ENCODE measurements at regions not wholly inside any gene's neighbourhood (a gene's known extent, or its start where the extent isn't known, plus 50 kb on each side); places are given as distances from the start of the nearest gene placed in this dataset.

DNA sequence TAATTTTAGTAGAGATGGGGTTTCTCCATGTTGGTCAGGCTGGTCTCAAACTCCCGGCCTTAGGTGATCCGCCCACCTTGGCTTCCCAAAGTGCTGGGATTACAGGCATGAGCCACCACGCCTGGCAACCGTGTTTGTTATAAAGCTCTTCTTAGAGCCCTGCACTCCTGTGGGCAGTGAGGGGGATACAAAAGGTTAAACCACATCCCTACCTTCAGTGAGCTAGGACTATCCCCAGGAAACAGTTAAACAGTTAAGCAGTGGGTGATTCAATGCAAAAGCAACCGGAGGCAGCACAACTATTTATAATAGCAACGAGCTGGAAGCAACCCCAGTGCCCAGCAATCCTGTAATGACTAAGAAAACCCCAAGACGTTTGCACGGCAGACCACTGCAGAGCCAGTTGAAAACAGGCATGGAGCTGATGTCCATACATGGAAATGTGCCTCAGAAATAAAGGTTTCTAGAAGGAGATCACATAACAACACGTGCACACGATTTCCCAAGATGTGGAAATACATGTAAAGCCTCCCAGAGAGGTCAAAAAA, 107.2 kb upstream of the LYZL2 start:
- H3K79me1 ChIP-seq (ENCODE audit: low read depth, low read length) = no peaks in the 10 kb centered on the region
- ChIA-PET CTCF (ENCODE audit: partially characterized antibody) (interaction anchor here (0.6 to 2.6 kb wide), 4 partner anchors 8 to 1317 kb away, joined by 3 to 10 read pairs (median 4); no protein-coding TSS in a partner anchor), POLR2A (ENCODE audit: partially characterized antibody) (no interaction called here)
- no peak overlapping the region for H3K4me2 ChIP-seq (ENCODE audit: insufficient read depth in 1 of 2, low read depth in 2 of 2, low read length in 2 of 2)
- H2AK5ac ChIP-seq (ENCODE audit: low read depth, low read length) = no peak overlapping the region
- WGBS, 2 experiments (ENCODE audit: extremely low coverage in 1 of 2, insufficient coverage in 1 of 2, insufficient read length in 1 of 2, insufficient replicate concordance in 2 of 2, low coverage in 1 of 2, low lambda C conversion rate in 2 of 2, missing lambda C conversion rate in 1 of 2) = 74% methylated on average over 10 of the region's 10 CpGs; no CpG with 5 or more reads in 1 of the 2 experiments
- H3K4ac ChIP-seq (replicated peaks; ENCODE audit: insufficient read length, low read depth, low read length) = no peak overlapping the region
- peaks cover 0 to 1% of the 10 kb centered on the region in 2 experiments for H4K20me1 ChIP-seq (replicated peaks in 1 of 2; ENCODE audit: control insufficient read depth in 1 of 2, insufficient read depth in 2 of 2, low read length in 2 of 2)
- H3K9ac ChIP-seq (replicated peaks in 1 of 4; ENCODE audit: extremely low read depth in 1 of 4, low read depth in 3 of 4, low read length in 3 of 4) = no peak overlapping the region
- H2BK120ac ChIP-seq (replicated peaks; ENCODE audit: low read depth, low read length) = no peak overlapping the region
- H2BK5ac ChIP-seq (ENCODE audit: low read depth, low read length) = no peak overlapping the region
- no peaks in the 10 kb centered on the region for H3K4me1 ChIP-seq (replicated peaks in 1 of 4; ENCODE audit: control insufficient read depth in 3 of 4, insufficient read depth in 4 of 4, low read length in 3 of 4)
- no peak overlapping the region for H4K91ac ChIP-seq (replicated peaks; ENCODE audit: insufficient read length, low read length)
- no peak overlapping the region for H4K5ac ChIP-seq (ENCODE audit: insufficient read length, low read depth, low read length)
- no peaks in the 10 kb centered on the region for H3K79me2 ChIP-seq (ENCODE audit: control insufficient read depth in 1 of 2, insufficient read depth in 2 of 2, low read length in 2 of 2)
- H2BK12ac ChIP-seq (ENCODE audit: low read depth, low read length) = no peak overlapping the region
- no peak overlapping the region for H2AFZ ChIP-seq (ENCODE audit: low read length)
- H2BK20ac ChIP-seq (ENCODE audit: low read length) = no peak overlapping the region
- H3K14ac ChIP-seq (ENCODE audit: insufficient read length) = no peak overlapping the region
- H3K23me2 ChIP-seq (ENCODE audit: low read depth, low read length) = no peaks in the 10 kb centered on the region
- H2BK15ac ChIP-seq (ENCODE audit: low read length) = no peak overlapping the region
- H3K4me3 ChIP-seq (ENCODE audit: extremely low read depth in 1 of 4, insufficient read depth in 2 of 4, low read depth in 3 of 4, low read length in 4 of 4) = no peak overlapping the region
- H3K56ac ChIP-seq (replicated peaks; ENCODE audit: insufficient read length, low read depth, low read length) = no peak overlapping the region
- no peaks in the 10 kb centered on the region for H3K36me3 ChIP-seq (ENCODE audit: control insufficient read depth in 2 of 4, insufficient read depth in 4 of 4, low read length in 3 of 4)
- H3K23ac ChIP-seq (ENCODE audit: insufficient read length) = no peak overlapping the region
- no peaks in the 10 kb centered on the region; a peak in 1 of 4 replicates for H3K9me3 ChIP-seq (ENCODE audit: insufficient read depth in 2 of 2, low read depth in 1 of 2, low read length in 1 of 2)
- no peak for DNase-seq (ENCODE audit: low read depth in 1 of 2, low spot score in 2 of 2)
- no peak overlapping the region for H3K18ac ChIP-seq (ENCODE audit: extremely low read depth, low read length)
- FAIRE-seq = no peak
- H3K27me3 ChIP-seq (replicated peaks in 1 of 4; ENCODE audit: control insufficient read depth in 3 of 4, extremely low read depth in 1 of 4, insufficient read depth in 3 of 4, low read length in 3 of 4) = no peaks in the 10 kb centered on the region
- H3K27ac ChIP-seq (ENCODE audit: low read depth, low read length) = no peak overlapping the region
- no peak overlapping the region for H4K8ac ChIP-seq (ENCODE audit: extremely low read depth, insufficient read depth, low read length)
- TF ChIP-seq PHF8 (conservative IDR thresholded peaks at IDR 0.05; ENCODE audit: low read depth, low read length) = no peak
- no peak for TF ChIP-seq POU5F1 (IDR thresholded peaks at IDR 0.05; ENCODE audit: low read depth, low read length)
- TF ChIP-seq CHD1 (IDR thresholded peaks at IDR 0.05; ENCODE audit: low read depth, low read length) = no peak
- TF ChIP-seq RFX5 (IDR thresholded peaks at IDR 0.05; ENCODE audit: borderline replicate concordance, low read depth, low read length) = no peak
- TF ChIP-seq JUND (IDR thresholded peaks at IDR 0.05; ENCODE audit: low read length) = no peak
- TF ChIP-seq EP300 (IDR thresholded peaks at IDR 0.05; ENCODE audit: borderline replicate concordance in 1 of 2, low read depth in 2 of 2, low read length in 2 of 2) = no peak
- TF ChIP-seq GTF2F1 (IDR thresholded peaks at IDR 0.05; ENCODE audit: borderline replicate concordance, low read depth, low read length) = no peak
- TF ChIP-seq FOSL1 (IDR thresholded peaks at IDR 0.05; ENCODE audit: insufficient read depth, low read depth, low read length) = no peak
- TF ChIP-seq, protein P1, sequence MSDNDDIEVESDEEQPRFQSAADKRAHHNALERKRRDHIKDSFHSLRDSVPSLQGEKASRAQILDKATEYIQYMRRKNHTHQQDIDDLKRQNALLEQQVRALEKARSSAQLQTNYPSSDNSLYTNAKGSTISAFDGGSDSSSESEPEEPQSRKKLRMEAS (IDR thresholded peaks at IDR 0.05) = no peak
- no peak for TF ChIP-seq KDM5A (IDR thresholded peaks at IDR 0.05; ENCODE audit: low read length)
- TF ChIP-seq SAP30 (IDR thresholded peaks at IDR 0.05; ENCODE audit: insufficient read depth, insufficient replicate concordance, low read length) = no peak
- no peak for TF ChIP-seq E2F6 (IDR thresholded peaks at IDR 0.05)
- no peak for TF ChIP-seq ZNF274 (IDR thresholded peaks at IDR 0.05; ENCODE audit: borderline replicate concordance, extremely low read depth, low read length)

All from H1 (cell line).